ENCODE measurements at regions not wholly inside any gene's neighbourhood (a gene's known extent, or its start where the extent isn't known, plus 50 kb on each side); places are given as distances from the start of the nearest gene placed in this dataset.

DNA sequence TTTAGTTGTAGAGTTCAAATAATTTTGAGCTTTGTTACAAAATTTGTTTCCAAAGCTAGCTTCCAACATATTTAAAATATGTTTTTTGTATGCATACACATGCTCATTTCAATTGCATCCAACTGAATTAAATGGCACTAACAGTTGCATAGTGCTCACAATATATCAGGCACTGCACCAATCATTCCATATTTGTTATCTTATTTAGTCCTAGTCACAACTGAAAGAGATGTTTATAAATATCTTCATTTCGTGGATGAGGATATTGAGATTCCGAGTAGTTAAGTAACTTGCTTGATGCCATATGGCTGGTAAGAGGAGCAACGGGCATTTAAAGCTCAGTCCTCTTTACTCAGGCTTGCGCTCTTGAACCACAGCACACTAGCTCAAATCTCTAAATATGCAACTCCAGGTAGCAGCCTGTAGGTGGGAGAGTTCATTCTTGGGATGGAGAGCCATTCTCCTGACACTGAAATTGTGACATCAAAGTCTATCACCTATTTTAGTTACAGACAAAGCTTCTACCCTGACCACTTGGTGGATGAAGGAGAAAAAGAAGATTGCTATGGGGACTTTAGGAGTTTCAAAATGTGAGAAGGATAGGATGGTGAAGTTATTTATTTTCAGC is 118.0 kb upstream of the CA10 start:
- no peak for ATAC-seq
- TF ChIP-seq, protein P1, sequence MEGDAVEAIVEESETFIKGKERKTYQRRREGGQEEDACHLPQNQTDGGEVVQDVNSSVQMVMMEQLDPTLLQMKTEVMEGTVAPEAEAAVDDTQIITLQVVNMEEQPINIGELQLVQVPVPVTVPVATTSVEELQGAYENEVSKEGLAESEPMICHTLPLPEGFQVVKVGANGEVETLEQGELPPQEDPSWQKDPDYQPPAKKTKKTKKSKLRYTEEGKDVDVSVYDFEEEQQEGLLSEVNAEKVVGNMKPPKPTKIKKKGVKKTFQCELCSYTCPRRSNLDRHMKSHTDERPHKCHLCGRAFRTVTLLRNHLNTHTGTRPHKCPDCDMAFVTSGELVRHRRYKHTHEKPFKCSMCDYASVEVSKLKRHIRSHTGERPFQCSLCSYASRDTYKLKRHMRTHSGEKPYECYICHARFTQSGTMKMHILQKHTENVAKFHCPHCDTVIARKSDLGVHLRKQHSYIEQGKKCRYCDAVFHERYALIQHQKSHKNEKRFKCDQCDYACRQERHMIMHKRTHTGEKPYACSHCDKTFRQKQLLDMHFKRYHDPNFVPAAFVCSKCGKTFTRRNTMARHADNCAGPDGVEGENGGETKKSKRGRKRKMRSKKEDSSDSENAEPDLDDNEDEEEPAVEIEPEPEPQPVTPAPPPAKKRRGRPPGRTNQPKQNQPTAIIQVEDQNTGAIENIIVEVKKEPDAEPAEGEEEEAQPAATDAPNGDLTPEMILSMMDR (IDR thresholded peaks at IDR 0.05) = no peak

DNA sequence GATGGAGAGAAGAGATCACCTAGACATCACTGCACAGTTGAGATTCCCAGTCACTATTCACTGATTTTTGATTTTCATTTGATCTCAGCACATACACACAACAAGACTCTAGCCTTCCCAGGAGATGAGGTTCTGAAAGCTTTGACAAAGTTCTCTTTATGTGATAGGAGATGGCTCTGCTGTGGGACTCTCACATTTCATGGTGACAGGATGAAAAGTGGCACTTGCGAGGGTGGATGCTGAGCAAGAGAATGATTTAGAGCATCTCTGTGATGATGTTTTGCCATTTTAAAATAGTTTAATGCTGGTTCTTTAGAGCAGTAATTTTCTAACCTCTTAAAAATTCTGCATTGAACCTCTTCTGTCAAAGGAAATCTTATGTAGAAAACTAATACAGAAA is 113.3 kb upstream of the CA10 start:
- Histone ChIP-seq H3K4me3 (no peak overlapping the region), H3K27ac (no peak overlapping the region), H3K9me3 (no peaks in the 10 kb centered on the region), H3K27me3 (no peaks in the 10 kb centered on the region), H3K36me3 (no peaks in the 10 kb centered on the region), H3K4me1 (no peaks in the 10 kb centered on the region)
- no peak for ATAC-seq
- intact Hi-C loops (cut with DNase I) = no loop called here
- TF ChIP-seq, protein P1 (IDR thresholded peaks at IDR 0.05) = no peak
- no peak for DNase-seq

More for the DNA sequence above, 118.0 kb upstream of the CA10 start:
- intact Hi-C loops (cut with DNase I) = no loop called here
- no peaks in the 10 kb centered on the region for H3K9me3 ChIP-seq
- H3K4me1 ChIP-seq = no peaks in the 10 kb centered on the region
- no peak for DNase-seq
- H3K27me3 ChIP-seq = no peaks in the 10 kb centered on the region
- no peak overlapping the region for H3K4me3 ChIP-seq
- H3K36me3 ChIP-seq = no peaks in the 10 kb centered on the region
- no peak overlapping the region for H3K27ac ChIP-seq

DNA sequence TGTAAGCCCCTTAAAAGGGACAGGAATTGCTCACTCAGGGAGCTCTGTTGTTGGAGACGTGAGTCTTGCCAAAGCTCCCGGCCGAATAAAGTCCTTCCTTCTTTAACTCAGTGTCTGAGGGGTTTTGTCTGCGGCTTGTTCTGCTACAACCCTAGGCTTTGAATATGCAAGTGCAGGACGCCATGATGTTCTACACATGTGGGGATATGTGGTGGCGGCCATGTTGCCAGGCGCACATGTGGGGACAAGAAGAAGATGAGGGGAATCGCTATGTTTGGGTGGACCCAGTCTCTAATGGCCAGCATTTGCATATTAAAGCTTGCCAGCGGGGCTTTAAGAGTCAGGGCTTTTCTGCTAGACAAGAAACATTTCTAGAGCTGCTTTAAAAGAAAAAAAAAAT is 96.8 kb upstream of the CA10 start:
- ATAC-seq = no peak
- intact Hi-C loops (cut with DNase I) = no loop called here
- TF ChIP-seq, protein P1 (IDR thresholded peaks at IDR 0.05) = no peak

GRCh38 chr17:52244689-52245088 is 86.2 kb upstream of the CA10 start:
- H3K4me1 ChIP-seq = no peaks in the 10 kb centered on the region
- ATAC-seq (no peak), DNase-seq (no peak)
- no peaks in the 10 kb centered on the region for H3K9me3 ChIP-seq
- H3K36me3 ChIP-seq = no peaks in the 10 kb centered on the region
- H3K27ac ChIP-seq = no peak overlapping the region
- no peaks in the 10 kb centered on the region for H3K27me3 ChIP-seq
- intact Hi-C loops (cut with DNase I) = no loop called here
- TF ChIP-seq, protein P1 (IDR thresholded peaks at IDR 0.05) = no peak
- no peak overlapping the region for H3K4me3 ChIP-seq

More for the DNA sequence above, 96.8 kb upstream of the CA10 start:
- H3K36me3 ChIP-seq = no peaks in the 10 kb centered on the region
- no peaks in the 10 kb centered on the region for H3K27me3 ChIP-seq
- no peak overlapping the region for H3K27ac ChIP-seq
- no peaks in the 10 kb centered on the region for H3K4me1 ChIP-seq
- H3K9me3 ChIP-seq = no peaks in the 10 kb centered on the region
- no peak overlapping the region for H3K4me3 ChIP-seq
- DNase-seq = no peak

DNA sequence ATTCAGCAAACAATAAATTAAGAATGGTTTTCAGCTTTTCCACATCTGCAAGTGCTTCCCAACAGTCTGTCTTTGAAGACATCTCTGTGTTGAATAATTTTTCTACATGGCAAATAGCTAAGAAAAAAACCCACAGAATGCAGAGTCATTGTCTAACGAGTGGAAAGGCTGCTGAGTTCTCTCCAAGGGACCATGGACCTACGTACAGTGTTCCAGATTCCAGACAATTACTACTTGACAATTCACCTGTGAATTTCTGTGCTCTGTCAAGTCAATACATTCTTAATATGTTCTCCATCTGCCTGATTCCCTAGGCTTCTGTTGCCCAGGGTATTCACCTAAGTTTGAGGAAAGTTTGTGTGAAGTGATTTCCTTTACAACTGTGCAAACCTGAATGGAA is 83.8 kb upstream of the CA10 start:
- TF ChIP-seq, protein P1 (IDR thresholded peaks at IDR 0.05) = no peak
- Histone ChIP-seq H3K4me3 (no peak overlapping the region), H3K27ac (no peak overlapping the region), H3K9me3 (no peaks in the 10 kb centered on the region), H3K27me3 (no peaks in the 10 kb centered on the region), H3K4me1 (no peaks in the 10 kb centered on the region), H3K36me3 (no peaks in the 10 kb centered on the region)
- intact Hi-C loops (cut with DNase I) = no loop called here
- ATAC-seq = no peak
- no peak for DNase-seq

Data from left lung (tissue), 4 donors.